Cardiac muscle cell (in vitro differentiated cells and primary cell): ENCODE measurements at regions not wholly inside any gene's neighbourhood (a gene's known extent, or its start where the extent isn't known, plus 50 kb on each side); places are given as distances from the start of the nearest gene placed in this dataset.

Source experiments
- DNase-seq, 2 donors: peaks; one replicate each; pipeline versions ENCODE4 v3.0.0 to v3.0.0-alpha.2; 2010 to 2017; ENCODE audit warnings: low read depth in 1 of 2, low spot score in 1 of 2
- H3K27ac ChIP-seq: fragments of 200-600 bp; sonication (generic); 2 replicates; pipeline ENCODE4 v1.5.1; 2016
- H3K27me3 ChIP-seq: fragments of 200-600 bp; sonication (generic); 2 replicates; pipeline ENCODE4 v1.6.0; 2016; ENCODE audit warnings: control low read depth
- H3K36me3 ChIP-seq: fragments of 200-600 bp; sonication (generic); 2 replicates; pipeline ENCODE4 v1.5.1; 2016; ENCODE audit warnings: control low read depth
- H3K4me1 ChIP-seq: fragments of 200-600 bp; sonication (generic); 2 replicates; pipeline ENCODE4 v1.8.1; 2017; ENCODE audit warnings: low read depth, mild to moderate bottlenecking, mixed run types
- H3K4me3 ChIP-seq: fragments of 200-600 bp; sonication (generic); 2 replicates; pipeline ENCODE4 v1.5.1; 2016; ENCODE audit warnings: mild to moderate bottlenecking
- H3K9me3 ChIP-seq: fragments of 200-600 bp; sonication (generic); 2 replicates; pipeline ENCODE4 v1.5.1; 2017; ENCODE audit warnings: low read depth, mild to moderate bottlenecking, control low read depth
- TF ChIP-seq, protein P1 (sequence below): IDR thresholded peaks from 2 replicates; pipeline ENCODE4 v1.5.1; 2012; ENCODE audit warnings: low read depth, mild to moderate bottlenecking, low read length

GRCh38 chr3:127472506-127472905, 118.0 kb downstream of the TPRA1 start:
- TF ChIP-seq, protein P1, sequence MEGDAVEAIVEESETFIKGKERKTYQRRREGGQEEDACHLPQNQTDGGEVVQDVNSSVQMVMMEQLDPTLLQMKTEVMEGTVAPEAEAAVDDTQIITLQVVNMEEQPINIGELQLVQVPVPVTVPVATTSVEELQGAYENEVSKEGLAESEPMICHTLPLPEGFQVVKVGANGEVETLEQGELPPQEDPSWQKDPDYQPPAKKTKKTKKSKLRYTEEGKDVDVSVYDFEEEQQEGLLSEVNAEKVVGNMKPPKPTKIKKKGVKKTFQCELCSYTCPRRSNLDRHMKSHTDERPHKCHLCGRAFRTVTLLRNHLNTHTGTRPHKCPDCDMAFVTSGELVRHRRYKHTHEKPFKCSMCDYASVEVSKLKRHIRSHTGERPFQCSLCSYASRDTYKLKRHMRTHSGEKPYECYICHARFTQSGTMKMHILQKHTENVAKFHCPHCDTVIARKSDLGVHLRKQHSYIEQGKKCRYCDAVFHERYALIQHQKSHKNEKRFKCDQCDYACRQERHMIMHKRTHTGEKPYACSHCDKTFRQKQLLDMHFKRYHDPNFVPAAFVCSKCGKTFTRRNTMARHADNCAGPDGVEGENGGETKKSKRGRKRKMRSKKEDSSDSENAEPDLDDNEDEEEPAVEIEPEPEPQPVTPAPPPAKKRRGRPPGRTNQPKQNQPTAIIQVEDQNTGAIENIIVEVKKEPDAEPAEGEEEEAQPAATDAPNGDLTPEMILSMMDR: no peak
- Histone ChIP-seq H3K27me3 (no peaks in the 10 kb centered on the region), H3K36me3 (no peaks in the 10 kb centered on the region), H3K4me3 (no peak overlapping the region), H3K27ac (no peak overlapping the region), H3K9me3 (no peaks in the 10 kb centered on the region), H3K4me1 (no peaks in the 10 kb centered on the region)
- no peak for DNase-seq

DNA sequence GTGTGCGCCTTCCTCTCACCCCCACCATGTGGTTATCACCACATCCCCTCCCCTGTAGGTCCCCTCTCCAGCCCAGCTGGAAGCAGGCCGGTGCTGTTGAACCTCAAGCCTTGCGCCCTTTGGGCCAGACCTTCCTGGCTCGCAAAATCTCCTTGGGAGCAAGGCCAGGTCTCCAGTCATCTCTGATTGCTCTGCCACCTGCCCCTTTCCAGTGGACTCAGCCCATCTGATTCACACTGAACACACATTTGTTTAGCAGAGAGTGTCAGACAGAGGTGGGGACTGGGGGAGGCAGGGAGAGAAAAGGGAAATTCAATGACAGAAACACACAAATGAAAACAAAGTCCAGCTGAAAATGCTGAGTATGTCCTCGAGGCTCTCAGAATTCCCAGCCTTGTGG, 119.4 kb downstream of the TPRA1 start:
- DNase-seq: no peak
- TF ChIP-seq, protein P1: no peak
- Histone ChIP-seq H3K4me1 (no peaks in the 10 kb centered on the region), H3K27me3 (no peaks in the 10 kb centered on the region), H3K36me3 (no peaks in the 10 kb centered on the region), H3K4me3 (no peak overlapping the region), H3K27ac (no peak overlapping the region), H3K9me3 (no peaks in the 10 kb centered on the region)

GRCh38 chr3:127469760-127470159, 120.8 kb downstream of the TPRA1 start:
- Histone ChIP-seq H3K27ac (no peak overlapping the region), H3K4me1 (no peaks in the 10 kb centered on the region), H3K27me3 (no peaks in the 10 kb centered on the region), H3K9me3 (no peaks in the 10 kb centered on the region), H3K36me3 (no peaks in the 10 kb centered on the region), H3K4me3 (no peak overlapping the region)
- DNase-seq: no peak
- TF ChIP-seq, protein P1: no peak

- Histone ChIP-seq H3K4me3 (no peak overlapping the region), H3K27ac (no peak overlapping the region), H3K9me3 (no peaks in the 10 kb centered on the region), H3K36me3 (no peaks in the 10 kb centered on the region), H3K4me1 (no peaks in the 10 kb centered on the region), H3K27me3 (no peaks in the 10 kb centered on the region)
- peak in 1 of 2 donors; percentile 37 for DNase-seq
- TF ChIP-seq, protein P1: no peak
Measured at GRCh38 chr3:127467391-127467790, 123.1 kb downstream of the TPRA1 start.

DNA sequence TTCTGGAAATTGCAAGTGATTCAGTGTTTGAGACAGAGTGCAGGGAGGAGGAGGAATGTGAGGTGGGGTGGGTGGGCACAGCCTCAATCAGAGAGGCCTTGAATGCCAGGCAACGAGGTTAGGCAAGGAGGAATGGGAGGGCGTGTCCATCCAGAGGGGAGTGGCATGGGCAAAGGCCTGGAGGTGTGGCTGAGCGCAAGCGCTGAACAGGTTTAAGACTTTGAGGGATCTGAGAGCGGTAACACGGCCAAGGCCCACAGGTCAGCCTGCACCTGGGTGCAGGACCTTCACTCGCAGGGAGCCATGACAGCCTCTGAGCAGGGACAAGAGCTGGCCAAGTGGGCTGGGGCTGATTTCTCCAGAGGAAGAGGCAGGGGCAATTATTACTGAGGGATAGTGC, 125.9 kb downstream of the TPRA1 start:
- Histone ChIP-seq H3K27me3 (peaks cover 4% of the 10 kb centered on the region), H3K4me3 (no peak overlapping the region), H3K36me3 (no peaks in the 10 kb centered on the region), H3K9me3 (no peaks in the 10 kb centered on the region), H3K27ac (no peak overlapping the region), H3K4me1 (no peaks in the 10 kb centered on the region)
- DNase-seq: no peak
- TF ChIP-seq, protein P1: no peak

DNA sequence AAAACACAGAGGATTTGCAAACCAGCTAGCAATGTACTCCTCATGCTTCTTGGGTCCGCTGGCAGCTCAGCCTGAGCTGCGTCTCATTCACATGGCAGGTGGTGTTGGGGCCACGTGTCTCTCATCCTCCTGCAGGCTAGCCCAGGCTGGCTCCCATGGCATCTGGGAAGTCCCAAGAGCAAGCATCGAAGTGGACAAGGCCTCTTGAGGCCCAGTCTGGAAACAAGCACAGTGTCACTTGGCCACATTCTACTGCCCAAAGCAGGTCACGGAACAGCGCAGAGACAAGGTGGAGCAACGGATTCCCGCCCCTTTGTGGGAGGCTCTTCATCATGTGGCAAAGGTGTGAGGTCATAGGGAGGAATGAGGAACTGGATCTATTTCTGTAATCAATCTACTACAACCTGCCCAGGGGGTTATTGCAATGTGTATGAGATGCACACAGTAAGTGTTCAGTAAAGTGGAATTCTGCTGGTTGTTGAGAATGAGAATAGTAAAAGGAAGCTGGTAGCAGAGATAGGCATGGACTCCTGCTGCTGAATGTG, 128.3 kb downstream of the TPRA1 start:
- H3K4me1 ChIP-seq: no peaks in the 10 kb centered on the region
- no peaks in the 10 kb centered on the region for H3K9me3 ChIP-seq
- no peak overlapping the region for H3K27ac ChIP-seq
- TF ChIP-seq, protein P1: no peak
- H3K4me3 ChIP-seq: no peak overlapping the region
- peaks cover 24% of the 10 kb centered on the region for H3K27me3 ChIP-seq
- H3K36me3 ChIP-seq: no peaks in the 10 kb centered on the region
- no peak for DNase-seq
